CD14-positive monocyte (primary cell): ENCODE measurements at regions not wholly inside any gene's neighbourhood (a gene's known extent, or its start where the extent isn't known, plus 50 kb on each side); places are given as distances from the start of the nearest gene placed in this dataset.

ENCODE experiments used
- DNase-seq, 3 donors: peaks; one replicate each; pipeline ENCODE4 v3.0.0-alpha.2; 2011 to 2022
- H2AFZ ChIP-seq: 2 replicates; pipeline ENCODE4 v1.6.0; 2012; ENCODE audit warnings: mild to moderate bottlenecking, low read depth, low read length, inconsistent platforms; ENCODE audit not compliant: insufficient read depth, poor library complexity, severe bottlenecking
- H3K27ac ChIP-seq, 2 donors: 1 replicate in 1 of 2; 2 replicates in 1 of 2; pipeline ENCODE4 v1.5.1; 2012 to 2013; ENCODE audit warnings: low read length in 2 of 2, control low read depth in 1 of 2, inconsistent platforms in 1 of 2, low read depth in 1 of 2, mild to moderate bottlenecking in 1 of 2
- H3K27me3 ChIP-seq, 2 donors: one replicate each; pipeline versions ENCODE4 v1.6.0 to v1.6.1; 2011 to 2013; ENCODE audit warnings: low read length in 2 of 2; ENCODE audit not compliant: control insufficient read depth in 2 of 2, insufficient read depth in 2 of 2
- H3K36me3 ChIP-seq, 2 donors: replicated peaks in 1 of 2; 1 replicate in 1 of 2; 2 replicates in 1 of 2; pipeline versions ENCODE4 v1.5.1 to v1.6.1; 2012 to 2013; ENCODE audit warnings: low read length in 2 of 2, control low read depth in 1 of 2, inconsistent platforms in 1 of 2, mild to moderate bottlenecking in 1 of 2; ENCODE audit not compliant: insufficient read depth in 2 of 2, control insufficient read depth in 1 of 2
- H3K4me1 ChIP-seq, 2 donors: 1 replicate in 1 of 2; 2 replicates in 1 of 2; pipeline versions ENCODE4 v1.5.1 to v1.6.1; 2012 to 2013; ENCODE audit warnings: low read length in 2 of 2, control low read depth in 1 of 2, inconsistent platforms in 1 of 2, mild to moderate bottlenecking in 1 of 2, moderate library complexity in 1 of 2; ENCODE audit not compliant: insufficient read depth in 2 of 2, control insufficient read depth in 1 of 2
- H3K4me2 ChIP-seq: replicated peaks from 2 replicates; pipeline ENCODE3; 2012; ENCODE audit warnings: low read length, moderate library complexity, mild to moderate bottlenecking; ENCODE audit not compliant: poor library complexity, severe bottlenecking; ENCODE audit errors: extremely low read depth
- H3K4me3 ChIP-seq, 3 experiments: fragments of 200-600 bp in 1 of 3; sonication (generic) in 1 of 3; replicated peaks in 1 of 3; 1 replicate in 2 of 3; 2 replicates in 1 of 3; pipeline ENCODE4 v1.5.1; 2011 to 2013; ENCODE audit warnings: low read length in 3 of 3, mild to moderate bottlenecking in 3 of 3, control low read depth in 2 of 3, low read depth in 2 of 3, inconsistent platforms in 1 of 3, moderate library complexity in 1 of 3
- H3K79me2 ChIP-seq: 2 replicates; pipeline ENCODE4 v1.6.0; 2012; ENCODE audit warnings: mild to moderate bottlenecking, control low read depth, inconsistent platforms, low read length, moderate library complexity; ENCODE audit not compliant: insufficient read depth
- H3K9ac ChIP-seq: 2 replicates; pipeline ENCODE4 v1.6.0; 2017; ENCODE audit warnings: low read length, mild to moderate bottlenecking; ENCODE audit not compliant: insufficient read depth, poor library complexity, severe bottlenecking
- H3K9me3 ChIP-seq, 2 donors: replicated peaks in 1 of 2; 1 replicate in 1 of 2; 2 replicates in 1 of 2; pipeline versions ENCODE4 v1.5.1 to v1.6.1; 2012 to 2013; ENCODE audit warnings: low read length in 2 of 2, control low read depth in 1 of 2; ENCODE audit not compliant: control insufficient read depth in 1 of 2, insufficient read depth in 1 of 2
- H4K20me1 ChIP-seq: 2 replicates; pipeline ENCODE4 v1.6.0; 2012; ENCODE audit warnings: mild to moderate bottlenecking, low read length, control low read depth, moderate library complexity; ENCODE audit not compliant: insufficient read depth
- H3K27ac Mint-ChIP-seq, 7 donors: one replicate each; pipeline ENCODE4 v1.8.0; 2020; ENCODE audit warnings: mild to moderate bottlenecking in 7 of 7, mixed read lengths in 7 of 7, moderate library complexity in 6 of 7, inconsistent platforms in 2 of 7
- H3K27me3 Mint-ChIP-seq, 3 donors: one replicate each; pipeline ENCODE4 v1.8.0; 2021 to 2022; ENCODE audit warnings: low read depth in 3 of 3, mild to moderate bottlenecking in 3 of 3, mixed read lengths in 3 of 3, moderate library complexity in 3 of 3, inconsistent platforms in 1 of 3
- H3K36me3 Mint-ChIP-seq, 2 donors: one replicate each; pipeline ENCODE4 v1.8.0; 2020; ENCODE audit warnings: mixed read lengths in 2 of 2, inconsistent platforms in 1 of 2, mild to moderate bottlenecking in 1 of 2
- H3K4me1 Mint-ChIP-seq: one replicate; pipeline ENCODE4 v1.8.0; 2020; ENCODE audit warnings: mild to moderate bottlenecking, mixed read lengths
- H3K4me3 Mint-ChIP-seq, 2 donors: one replicate each; pipeline ENCODE4 v1.8.0; 2020; ENCODE audit warnings: mild to moderate bottlenecking in 2 of 2, mixed read lengths in 2 of 2, moderate library complexity in 1 of 2
- H3K9me3 Mint-ChIP-seq, 7 donors: one replicate each; pipeline ENCODE4 v1.8.0; 2020 to 2022; ENCODE audit warnings: mixed read lengths in 7 of 7, mild to moderate bottlenecking in 6 of 7, moderate library complexity in 6 of 7, inconsistent platforms in 2 of 7
- CTCF ChIP-seq: fragments of 200-600 bp; IDR thresholded peaks from one replicate; pipeline ENCODE4 v1.8.0; 2022; ENCODE audit warnings: antibody characterized with exemption, mild to moderate bottlenecking
- WGBS: methylation state at CpG from one replicate; pipeline ENCODE4 v1.1.5; 2013; ENCODE audit warnings: missing lambda C conversion rate; ENCODE audit not compliant: insufficient coverage; 5-methylcytosine and 5-hydroxymethylcytosine counted together
- intact Hi-C, 2 donors: fragments of 100-400 bp; cut with micrococcal nuclease; formaldehyde crosslinking; loops; one replicate each; pipeline versions ENCODE4 v1.15.0 to v1.15.1; 2023

DNA sequence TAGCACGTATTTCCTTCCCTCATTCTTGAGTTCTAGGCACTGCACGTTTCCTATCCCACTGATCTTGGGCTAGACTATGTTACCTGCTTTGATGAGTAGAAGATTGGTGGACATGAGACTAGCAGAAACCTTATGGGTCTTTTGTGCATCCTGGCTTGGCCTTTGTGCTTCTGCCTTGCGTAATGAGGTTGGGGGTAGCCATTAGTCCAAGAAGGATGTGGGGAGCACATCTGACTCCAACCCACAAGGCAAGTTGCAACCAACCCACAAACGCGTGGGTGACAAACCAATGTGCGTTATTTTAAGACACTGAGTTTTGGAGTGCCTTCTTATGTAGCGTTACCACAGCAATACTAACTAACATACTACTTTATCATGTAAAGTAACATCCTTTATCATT is 180.4 kb upstream of the IRX5 start:
- TF ChIP-seq CTCF = no peak
- Histone ChIP-seq H3K9me3 (no peaks in the 10 kb centered on the region), H3K27me3 (no peaks in the 10 kb centered on the region), H2AFZ (no peak overlapping the region), H4K20me1 (no peaks in the 10 kb centered on the region), H3K9ac (no peak overlapping the region), H3K4me1 (no peaks in the 10 kb centered on the region), H3K27ac (no peak overlapping the region), H3K36me3 (no peaks in the 10 kb centered on the region), H3K4me2 (no peak overlapping the region), H3K4me3 (no peak overlapping the region), H3K79me2 (no peaks in the 10 kb centered on the region)
- H3K27me3 Mint-ChIP-seq = peaks cover 0 to 3% (median 0%) of the 10 kb centered on the region in 3 donors
- no peak for DNase-seq
- H3K27ac Mint-ChIP-seq = no peak overlapping the region
- H3K9me3 Mint-ChIP-seq = peaks cover 0 to 7% (median 0%) of the 10 kb centered on the region in 7 donors
- no peaks in the 10 kb centered on the region for H3K4me1 Mint-ChIP-seq
- H3K4me3 Mint-ChIP-seq = no peak overlapping the region
- no peaks in the 10 kb centered on the region for H3K36me3 Mint-ChIP-seq
- intact Hi-C loops = no loop called here
- no CpG with 5 or more reads among the region's 7 CpGs for WGBS

DNA sequence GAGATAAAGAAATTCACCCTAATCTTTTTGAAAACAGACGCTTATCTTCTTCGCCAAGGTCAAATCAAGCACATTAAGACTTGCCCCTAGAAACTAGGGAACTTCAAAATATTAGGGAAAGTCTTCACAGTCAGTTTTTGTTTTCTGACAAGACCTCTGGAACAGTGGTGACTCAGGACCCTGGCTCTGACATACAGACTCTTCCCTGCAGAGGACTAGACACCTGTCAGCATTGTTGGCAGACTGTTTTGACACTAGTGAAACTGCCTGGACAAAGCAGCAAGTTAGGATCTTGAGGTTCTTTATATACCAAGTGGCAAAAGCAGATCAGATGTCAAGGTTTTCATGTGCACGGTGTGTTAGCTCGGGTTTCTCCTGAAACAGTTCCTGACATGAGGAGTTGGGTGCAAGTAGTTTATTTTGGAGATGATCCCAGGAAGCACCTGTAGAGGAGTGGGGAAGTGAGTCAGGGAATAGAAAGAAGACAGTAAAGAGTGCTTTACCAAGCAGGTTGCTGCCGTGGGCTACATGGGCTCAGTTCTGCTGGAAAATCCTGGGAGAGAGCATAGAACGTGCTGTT is 182.0 kb upstream of the IRX5 start:
- peaks cover 0 to 10% (median 0%) of the 10 kb centered on the region in 7 donors for H3K9me3 Mint-ChIP-seq
- Histone ChIP-seq H4K20me1 (no peaks in the 10 kb centered on the region), H3K4me2 (no peak overlapping the region), H3K36me3 (no peaks in the 10 kb centered on the region), H3K27me3 (no peaks in the 10 kb centered on the region), H3K79me2 (no peaks in the 10 kb centered on the region), H3K9me3 (no peaks in the 10 kb centered on the region), H3K27ac (no peak overlapping the region), H3K9ac (no peak overlapping the region), H3K4me3 (no peak overlapping the region), H3K4me1 (no peaks in the 10 kb centered on the region), H2AFZ (no peak overlapping the region)
- no peak overlapping the region for H3K4me3 Mint-ChIP-seq
- DNase-seq = no peak
- intact Hi-C loops = no loop called here
- H3K36me3 Mint-ChIP-seq = no peaks in the 10 kb centered on the region
- WGBS = 82% methylated on average over 2 of the region's 6 CpGs
- no peak for TF ChIP-seq CTCF
- H3K27ac Mint-ChIP-seq = no peak overlapping the region
- H3K4me1 Mint-ChIP-seq = no peaks in the 10 kb centered on the region
- H3K27me3 Mint-ChIP-seq = peaks cover 0 to 4% (median 0%) of the 10 kb centered on the region in 3 donors
